GM21528 (cell line): ENCODE measurements at regions not wholly inside any gene's neighbourhood (a gene's known extent, or its start where the extent isn't known, plus 50 kb on each side); places are given as distances from the start of the nearest gene placed in this dataset.
A peak's percentile ranks its signal among the peaks of the same experiment; 100 is the strongest.

ENCODE experiments used
- ATAC-seq: cut with Tn5 transposase; IDR thresholded peaks from one replicate; pipeline ENCODE4 v1.9.1; 2021; ENCODE audit warnings: mild to moderate bottlenecking, moderate library complexity; ENCODE audit not compliant: unreplicated experiment, low FRiP score

DNA sequence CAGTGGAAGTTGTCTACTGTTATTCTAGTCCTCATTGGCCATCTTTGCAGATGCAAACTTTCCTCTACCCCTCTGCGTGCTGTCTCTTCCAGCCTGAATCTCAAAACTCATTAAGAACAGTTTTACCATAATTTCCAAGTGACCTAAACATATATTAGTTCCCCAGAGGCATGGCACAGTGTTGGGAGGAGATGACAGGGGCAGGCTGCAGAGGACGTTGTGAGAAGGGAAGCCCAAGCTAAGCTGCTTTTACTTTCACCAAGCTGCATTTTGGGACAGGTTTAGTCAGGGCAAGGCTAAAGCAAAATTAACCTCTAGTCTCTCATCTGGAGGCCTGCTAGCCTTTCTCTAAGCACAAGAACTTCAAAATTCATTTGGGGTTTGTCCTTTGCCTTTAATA lies 318.6 kb upstream of the SATB1 start:
- ATAC-seq = no peak

DNA sequence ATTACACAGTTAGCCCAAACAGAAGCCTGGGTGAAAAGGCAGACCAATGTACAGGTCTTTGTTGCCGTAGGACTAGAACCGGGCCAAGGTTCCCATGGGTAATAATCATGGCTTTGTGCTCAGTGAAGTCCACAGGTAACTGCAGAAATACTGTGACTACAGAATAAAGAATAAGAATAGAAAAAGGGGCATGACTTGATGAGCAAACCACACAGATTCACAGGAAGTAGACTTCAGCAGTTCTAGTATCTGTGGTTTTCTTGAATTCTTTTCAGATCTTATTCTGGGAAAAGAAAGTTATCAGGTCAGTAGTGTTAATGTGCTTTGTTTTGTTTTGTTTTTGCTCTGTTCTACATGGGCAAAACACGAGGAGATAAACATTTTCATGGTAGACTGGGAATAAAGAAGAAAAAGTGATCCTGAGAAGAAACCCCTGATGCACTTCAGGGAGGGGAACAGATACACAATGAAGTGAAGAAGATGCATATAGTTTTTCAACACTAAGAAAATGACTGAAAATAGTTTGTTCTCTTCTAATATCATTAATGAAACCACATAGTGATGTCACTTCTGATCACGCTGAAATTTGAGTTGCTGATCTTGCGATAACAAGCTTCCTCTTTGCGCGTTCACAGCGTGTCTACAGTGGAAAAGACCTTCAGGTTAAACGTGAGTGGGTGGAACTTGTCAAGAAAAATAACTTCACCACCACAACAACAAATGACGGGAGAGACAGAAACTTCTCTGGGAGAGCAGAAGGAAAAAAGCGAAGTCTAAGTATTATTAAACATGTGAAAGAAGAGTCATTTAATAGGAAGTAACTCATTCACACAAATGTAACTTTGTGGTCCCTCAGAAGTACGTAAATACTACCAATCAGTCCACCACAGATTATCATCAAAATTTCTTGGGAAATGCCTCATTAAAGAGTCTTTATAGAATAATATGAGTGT lies 315.8 kb upstream of the SATB1 start:
- ATAC-seq = peak; percentile 95

DNA sequence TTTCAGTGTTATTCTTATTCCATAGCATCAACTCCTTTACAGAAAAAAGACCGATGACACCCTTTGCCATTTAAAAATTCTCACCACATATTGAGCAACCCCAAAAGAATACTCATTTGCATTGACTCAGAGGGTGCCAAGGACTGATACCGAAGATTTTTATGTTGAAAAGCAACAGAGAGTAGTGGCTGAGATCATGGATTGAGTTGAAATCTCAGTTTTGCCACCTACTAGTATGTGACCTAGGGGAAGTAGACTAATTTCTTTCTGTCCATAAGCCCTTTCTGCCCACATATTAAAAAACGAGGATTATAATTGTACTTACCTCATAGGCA lies 313.9 kb upstream of the SATB1 start:
- ATAC-seq = no peak

DNA sequence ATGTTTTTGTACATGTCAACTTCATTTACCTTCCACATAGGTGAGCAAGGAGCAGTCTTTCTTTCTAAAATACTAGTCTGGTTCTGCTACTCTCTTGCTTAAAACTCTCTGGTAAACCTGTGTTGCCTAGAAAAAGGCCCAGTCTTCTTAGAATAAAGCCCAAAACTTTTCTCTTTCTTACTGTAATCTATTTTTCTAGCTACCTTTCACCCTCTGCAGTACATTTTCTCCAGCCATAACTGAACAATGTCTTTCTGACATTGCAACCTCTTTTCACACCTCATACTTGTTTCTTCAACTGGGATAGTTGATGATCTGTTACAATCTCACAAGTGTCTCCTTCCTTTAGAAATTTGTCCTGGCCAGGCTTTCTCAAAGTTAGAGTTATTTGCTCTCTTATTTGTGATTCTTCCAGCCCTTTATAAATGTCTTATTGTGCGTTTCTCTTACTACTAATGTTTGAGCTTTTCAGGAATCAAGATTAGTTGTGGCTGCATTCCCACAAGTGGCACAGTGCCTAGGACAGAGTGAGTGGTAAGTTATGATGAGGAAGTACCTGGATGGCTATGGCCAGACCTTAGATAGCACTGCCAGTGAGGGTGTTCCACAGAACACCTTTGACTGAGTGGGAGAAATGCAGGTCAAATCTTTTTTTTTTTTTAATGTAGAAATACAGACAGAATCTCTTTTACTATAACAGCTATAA lies 313.4 kb upstream of the SATB1 start:
- ATAC-seq = no peak

DNA sequence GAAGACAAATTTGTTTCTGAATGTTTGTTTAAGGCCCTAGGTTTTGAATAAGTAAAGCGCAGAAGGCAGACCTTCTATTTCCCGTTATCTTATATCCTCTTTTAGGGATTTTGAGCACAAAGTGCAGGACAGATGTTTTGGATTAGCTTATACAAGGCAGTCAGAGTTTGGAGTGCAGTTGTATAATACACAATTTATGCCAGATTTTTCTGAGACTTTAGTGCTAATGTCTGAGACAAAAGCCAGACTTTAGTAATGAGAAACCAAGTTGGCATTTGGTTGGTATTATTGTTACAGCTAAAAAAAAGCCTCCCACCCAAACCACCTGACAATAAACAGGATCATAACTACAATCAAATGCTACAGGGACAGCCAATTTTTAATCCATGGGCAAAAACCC lies 309.9 kb upstream of the SATB1 start:
- ATAC-seq = no peak

DNA sequence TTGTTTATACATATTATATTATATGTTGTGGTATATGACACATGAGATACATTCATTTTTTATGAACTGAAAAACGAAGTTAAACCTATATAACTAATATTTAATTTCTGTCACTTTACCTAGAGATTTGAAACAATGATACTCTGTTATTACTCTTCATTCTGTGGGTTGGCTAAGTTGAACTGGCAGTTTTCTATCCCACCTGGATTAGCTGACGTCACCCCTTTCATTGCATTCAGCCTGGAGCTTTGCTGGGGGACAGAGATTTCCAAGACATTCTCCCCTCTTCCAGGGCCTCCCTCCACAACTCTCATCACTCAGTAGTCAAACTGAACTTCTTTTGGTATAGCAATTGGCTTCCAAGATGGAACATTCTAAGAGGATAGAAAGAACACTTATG lies 309.2 kb upstream of the SATB1 start:
- ATAC-seq = no peak

DNA sequence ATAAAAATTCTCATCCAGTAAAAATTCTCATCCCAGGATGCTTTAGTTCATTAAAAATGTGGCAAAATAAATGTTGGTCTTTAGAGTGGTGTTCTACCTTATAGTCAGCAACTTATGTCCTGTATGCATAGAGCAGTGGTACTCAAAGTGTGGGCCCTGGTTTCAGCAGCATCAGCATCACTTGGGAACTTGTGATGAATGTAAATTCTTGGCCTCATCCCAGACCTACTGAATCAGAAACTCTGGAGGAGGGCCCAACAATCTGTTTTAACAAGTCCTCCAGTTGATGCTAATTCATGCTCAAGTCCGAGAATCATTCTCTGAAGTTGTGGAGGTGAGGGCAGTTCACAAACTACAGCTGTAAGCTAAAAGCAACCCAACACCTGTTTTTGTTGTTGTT lies 307.3 kb upstream of the SATB1 start:
- no peak for ATAC-seq

DNA sequence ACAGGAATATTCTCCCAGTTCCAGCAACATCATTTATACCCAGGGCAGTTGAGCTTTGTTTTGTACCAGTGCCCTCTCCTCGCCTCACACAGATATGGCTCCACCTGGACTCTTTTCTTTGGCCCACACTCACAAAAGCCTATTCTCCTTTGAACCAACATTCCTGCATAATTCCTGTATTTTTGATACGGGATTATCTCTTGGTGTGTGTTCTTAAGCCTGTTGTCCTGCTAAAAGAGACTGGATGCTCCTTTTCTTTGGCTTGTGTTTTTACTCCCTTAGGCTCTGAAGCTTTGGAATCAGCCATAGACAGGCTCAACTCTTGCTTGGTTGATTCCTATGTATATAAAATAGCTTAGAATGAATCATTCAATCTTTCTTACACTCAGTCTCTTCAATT lies 305.4 kb upstream of the SATB1 start:
- ATAC-seq = no peak

DNA sequence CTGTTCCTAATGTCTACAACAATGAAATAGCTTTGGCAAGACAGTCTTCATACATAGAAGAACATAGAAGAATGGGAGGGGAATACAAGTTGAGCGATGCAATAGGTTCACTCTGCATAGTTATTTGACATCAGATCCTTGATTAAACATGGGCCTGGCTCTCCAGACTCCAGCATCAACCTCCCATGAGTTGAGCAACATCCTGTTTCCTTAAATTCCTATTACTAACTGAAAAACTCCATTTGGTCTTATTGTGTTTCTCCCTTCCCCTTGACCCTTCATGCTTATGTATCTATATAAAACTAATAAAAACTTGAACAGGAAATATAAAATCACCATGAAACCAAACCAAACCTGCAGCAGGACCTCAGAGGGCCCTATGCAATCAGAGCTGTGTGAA lies 304.5 kb upstream of the SATB1 start:
- no peak for ATAC-seq

DNA sequence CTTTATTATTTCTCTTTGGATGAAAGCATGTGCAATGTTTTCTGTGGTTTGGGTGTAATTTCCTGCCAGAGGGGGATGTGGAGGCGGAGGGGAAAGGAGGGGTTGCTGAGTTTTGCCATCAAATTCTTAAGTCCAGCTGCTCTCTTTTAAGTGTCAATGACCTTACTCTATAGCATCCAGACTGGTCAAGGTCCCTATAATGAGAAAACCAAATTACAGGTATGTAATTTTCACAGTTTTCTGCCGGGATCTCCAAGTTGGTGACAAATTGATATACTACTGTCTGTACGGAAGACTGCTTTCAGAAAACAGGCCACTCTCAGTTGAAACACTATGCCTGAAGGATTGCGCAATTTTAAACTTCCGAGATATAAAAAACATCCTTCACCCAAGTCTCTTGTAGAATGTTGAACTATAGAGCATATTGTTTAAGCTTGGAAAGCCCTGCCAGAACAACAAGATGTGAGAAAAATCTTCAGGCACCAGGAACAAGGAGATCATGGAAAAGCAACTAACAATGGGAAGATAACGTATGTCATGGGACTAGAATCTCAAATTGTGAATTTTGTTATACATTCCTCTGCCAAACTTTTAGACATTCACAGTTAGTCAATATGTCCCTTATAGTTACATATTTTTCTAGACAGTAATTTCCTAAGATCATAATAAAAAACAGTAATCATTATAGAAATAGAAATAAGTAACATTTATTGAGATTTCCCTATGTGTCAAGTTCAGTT lies 300.7 kb upstream of the SATB1 start:
- no peak for ATAC-seq

DNA sequence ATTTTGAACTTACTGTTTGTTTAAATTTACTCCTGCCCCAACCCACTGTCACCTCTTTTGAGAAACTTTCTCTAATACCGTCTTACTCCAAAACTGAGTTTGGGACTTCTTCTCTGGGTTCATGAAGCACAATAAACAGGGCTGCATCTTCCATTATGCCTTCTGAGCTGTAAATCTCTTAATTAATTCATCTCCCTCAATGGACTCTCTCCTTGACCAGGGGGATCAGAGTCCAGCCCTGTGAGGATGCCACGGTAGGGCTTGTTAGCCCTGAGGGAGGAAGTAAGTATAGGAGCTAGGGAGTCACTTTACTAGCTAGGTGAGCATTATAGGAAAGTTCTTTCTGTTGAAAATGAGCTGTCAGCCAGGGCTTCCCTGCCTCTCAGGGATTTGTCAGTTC lies 299.3 kb upstream of the SATB1 start:
- no peak for ATAC-seq

DNA sequence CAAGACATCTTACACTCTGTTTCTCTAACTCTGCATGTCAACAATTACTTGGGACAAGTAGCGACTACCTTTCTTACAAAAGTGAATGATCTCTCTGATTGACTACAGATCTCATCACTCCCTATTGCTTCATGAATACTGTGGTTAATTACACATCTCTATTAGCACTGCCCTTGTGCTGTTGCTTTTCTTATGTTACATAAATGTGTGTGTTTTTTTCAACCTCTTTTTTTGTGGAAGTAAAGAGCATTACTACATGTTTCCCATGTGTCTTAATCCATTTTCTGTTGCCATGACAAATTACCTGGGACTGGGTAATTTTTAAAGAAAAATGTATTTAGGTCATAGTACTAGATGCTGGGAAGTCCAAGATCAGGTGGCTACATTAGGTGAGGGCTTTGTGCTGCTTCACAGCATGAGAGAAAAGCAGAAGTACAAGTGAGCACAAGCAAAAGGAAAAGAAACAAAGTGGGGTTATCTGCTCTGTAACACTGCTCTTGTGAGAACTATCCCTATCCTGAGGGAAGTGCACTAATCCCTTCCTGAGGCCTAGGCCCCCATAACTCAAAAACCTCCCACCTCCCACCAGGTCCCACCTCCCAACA lies 298.2 kb upstream of the SATB1 start:
- no peak for ATAC-seq

DNA sequence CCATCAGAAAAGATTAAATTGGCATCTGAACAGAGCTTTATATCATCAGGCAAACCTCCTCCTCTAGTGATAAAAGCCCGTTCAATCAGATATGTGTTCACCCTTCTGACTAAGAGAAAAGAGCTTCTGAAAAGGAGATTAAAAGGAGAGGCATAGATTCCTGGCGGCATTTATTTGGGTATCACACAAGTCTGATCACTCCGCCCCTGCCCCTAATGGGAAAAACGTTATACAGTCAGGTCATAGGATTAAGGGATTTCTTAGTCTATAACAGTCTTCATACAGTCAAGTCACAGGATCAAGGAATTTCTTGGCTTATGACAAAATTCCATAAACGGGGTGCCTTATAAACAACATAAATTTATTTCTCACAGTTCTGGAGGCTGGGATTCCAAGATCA lies 295.4 kb upstream of the SATB1 start:
- ATAC-seq = no peak

DNA sequence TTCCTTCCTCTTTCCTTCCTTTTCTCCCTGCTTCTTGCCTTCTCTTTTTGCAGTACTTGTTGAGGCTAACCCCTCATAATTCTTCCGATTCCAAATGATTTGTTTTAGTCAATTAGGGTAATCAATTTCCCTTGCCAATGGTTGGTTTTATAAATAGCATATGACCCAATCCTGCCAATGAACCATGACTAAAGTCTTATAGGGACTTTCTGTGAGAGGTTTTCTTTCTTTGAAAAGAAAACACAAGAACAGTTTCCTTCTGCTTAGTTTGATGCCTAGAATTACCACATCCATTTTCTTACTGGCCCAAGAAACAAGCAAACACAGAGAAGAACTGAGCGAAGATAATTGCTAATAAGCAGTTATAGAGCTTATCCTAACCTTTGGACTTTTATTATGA lies 292.5 kb upstream of the SATB1 start:
- no peak for ATAC-seq

DNA sequence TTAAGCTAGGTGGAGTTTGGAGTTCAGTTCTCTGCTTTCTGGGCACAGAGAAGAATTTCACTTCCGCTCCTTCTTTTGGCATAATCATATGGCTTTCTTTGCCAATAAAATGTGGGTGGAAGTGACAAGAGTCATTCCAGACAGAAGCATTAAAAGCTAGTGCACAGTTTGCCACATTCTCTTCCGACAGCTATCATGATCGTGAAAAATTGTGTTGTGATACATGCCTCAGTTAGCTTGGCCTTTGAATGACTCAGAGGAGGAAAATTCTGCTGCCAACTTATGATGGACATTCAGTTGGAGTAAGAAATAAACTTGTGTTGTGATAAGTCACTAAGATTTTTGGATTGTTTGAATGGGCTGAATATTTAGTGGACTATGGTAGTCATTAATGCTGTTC lies 291.7 kb upstream of the SATB1 start:
- no peak for ATAC-seq

DNA sequence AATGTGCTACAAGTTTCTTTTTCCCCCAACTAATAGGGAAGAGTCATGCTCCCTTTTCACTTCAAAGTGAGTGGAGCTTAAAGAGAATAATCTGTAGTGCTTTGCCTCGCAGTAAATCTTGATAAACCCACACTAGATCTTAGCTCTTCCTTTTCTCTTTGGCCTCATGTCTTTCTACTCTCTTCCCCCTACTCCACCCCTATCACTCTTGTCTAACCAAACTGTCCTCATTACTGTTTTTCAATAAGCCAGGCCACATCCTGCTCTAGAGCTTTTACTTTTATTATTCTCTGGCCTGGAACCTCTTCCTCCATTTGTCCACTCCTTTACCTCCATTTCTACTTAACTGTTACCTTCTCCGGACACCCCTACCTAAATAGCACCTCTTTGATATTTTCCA lies 291.0 kb upstream of the SATB1 start:
- ATAC-seq = no peak

DNA sequence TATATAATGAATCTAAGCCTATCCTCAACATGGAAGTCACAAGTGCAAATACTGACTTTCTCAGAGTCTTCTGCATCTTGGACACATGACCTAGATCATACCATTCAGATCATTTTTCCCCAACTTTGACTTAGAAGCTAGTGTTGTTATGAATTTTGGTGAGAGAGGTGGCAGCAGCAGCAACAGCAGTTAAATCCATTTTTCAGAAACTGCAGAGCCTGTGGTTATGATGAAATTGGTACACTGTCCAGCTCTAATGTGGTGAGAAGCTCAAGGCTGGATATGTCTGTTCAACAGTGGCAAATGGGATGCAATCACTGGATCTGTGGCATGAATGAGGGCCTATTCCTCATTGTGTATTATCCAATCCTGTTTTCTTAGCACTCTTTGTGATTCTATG lies 290.1 kb upstream of the SATB1 start:
- no peak for ATAC-seq

DNA sequence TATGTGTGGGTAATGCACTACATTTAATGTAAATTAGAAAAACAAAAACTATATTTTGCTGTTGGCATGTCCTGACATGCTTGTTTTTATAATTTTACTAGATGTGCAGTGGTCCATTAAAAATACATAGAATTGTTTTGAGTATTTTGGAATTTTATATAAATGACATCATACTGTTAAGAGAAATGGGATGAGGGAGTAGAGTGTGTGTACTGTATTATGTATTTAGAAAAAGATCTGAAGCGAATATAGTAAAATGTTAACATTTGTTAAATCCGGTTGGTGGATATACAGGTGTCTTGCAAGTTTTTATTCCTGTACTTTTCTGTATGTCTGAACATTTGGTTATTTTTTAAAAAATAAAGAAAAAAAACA lies 288.4 kb upstream of the SATB1 start:
- ATAC-seq = no peak

DNA sequence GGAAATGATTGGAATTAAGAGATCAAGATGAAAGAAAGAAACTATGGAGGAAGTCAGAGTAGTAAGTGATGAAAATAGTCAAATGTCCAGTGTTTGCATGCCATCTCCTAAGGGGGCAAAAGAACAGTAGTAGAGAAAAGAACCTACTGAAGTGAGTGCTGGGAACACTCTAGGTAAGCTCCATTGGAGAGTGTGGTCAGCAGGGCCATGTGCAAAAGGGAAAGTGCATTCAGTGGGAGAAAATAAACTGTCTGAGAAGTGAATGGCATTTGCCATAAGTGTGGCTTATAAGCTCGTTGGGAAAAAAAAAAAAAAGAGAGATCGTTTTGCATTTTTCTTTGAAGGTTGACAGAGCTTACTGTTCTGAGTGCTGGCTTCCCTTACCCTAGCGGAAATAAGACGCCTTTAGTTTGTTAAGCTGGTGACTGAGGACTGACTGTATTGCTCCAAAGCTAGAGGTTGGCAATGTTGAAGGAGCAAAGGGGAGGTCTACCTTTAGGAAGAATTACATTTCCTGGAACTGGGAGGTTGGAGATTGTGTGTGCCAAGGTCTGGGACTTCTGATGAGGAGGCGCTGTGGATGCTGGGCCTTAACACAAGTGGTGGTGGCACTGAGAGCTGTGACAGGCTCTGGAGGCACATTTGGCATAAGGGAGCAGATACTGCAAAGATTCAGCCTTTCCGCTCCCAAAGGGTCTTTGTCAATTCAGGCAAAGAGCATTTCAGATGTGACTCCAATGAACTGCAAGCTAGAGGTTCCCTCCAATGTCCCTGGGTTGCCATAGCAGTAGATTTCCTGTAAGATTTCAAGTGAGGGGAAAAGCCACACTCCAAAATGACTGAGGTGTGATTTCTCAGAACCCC lies 287.8 kb upstream of the SATB1 start:
- ATAC-seq = no peak

DNA sequence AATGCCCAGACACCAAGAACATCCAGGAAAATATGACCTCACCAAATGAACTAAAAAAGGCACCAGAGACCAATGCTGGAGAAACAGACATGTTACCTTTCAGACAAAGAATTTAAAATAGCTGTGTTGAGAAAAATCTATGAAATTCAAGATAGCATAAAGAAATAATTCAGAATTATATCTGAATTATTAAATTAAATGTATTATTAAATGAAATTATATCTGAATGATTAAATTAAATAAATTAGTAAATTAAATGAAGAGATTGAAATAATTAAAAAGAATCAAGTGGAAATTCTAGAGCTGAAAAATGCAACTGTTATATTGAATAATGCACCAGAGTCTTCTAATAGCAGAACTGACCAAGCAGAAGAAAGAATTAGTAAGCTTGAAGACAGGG lies 279.2 kb upstream of the SATB1 start:
- no peak for ATAC-seq
